HG03457 (cell line): ENCODE measurements at regions not wholly inside any gene's neighbourhood (a gene's known extent, or its start where the extent isn't known, plus 50 kb on each side); places are given as distances from the start of the nearest gene placed in this dataset.

Experiments
- ATAC-seq: cut with Tn5 transposase; IDR thresholded peaks from one replicate; pipeline ENCODE4 v1.9.1; 2021; ENCODE audit warnings: moderate number of reproducible peaks; ENCODE audit not compliant: unreplicated experiment

- no peak for ATAC-seq
Observed at GRCh38 chr16:16774389-16774788, 395.4 kb downstream of the NPIPA7 start.

GRCh38 chr16:16778332-16778731 lies 399.4 kb downstream of the NPIPA7 start:
- ATAC-seq, result no peak

GRCh38 chr16:16780588-16780987 lies 401.6 kb downstream of the NPIPA7 start:
- ATAC-seq, result no peak

- ATAC-seq, result no peak
Observed at GRCh38 chr16:16782153-16782552, 403.2 kb downstream of the NPIPA7 start.

- no peak for ATAC-seq
Observed at GRCh38 chr16:16788004-16788403, 409.1 kb downstream of the NPIPA7 start.

GRCh38 chr16:16790597-16790996 lies 411.7 kb downstream of the NPIPA7 start:
- ATAC-seq, result no peak

- no peak for ATAC-seq
Observed at GRCh38 chr16:16791051-16791450, 412.1 kb downstream of the NPIPA7 start.

GRCh38 chr16:16797239-16797638 lies 418.3 kb downstream of the NPIPA7 start:
- ATAC-seq, result no peak

- ATAC-seq, result no peak
Observed at GRCh38 chr16:16798504-16798903, 419.6 kb downstream of the NPIPA7 start.

- ATAC-seq, result no peak
Observed at GRCh38 chr16:16805809-16806208, 426.9 kb downstream of the NPIPA7 start.

- no peak for ATAC-seq
Observed at GRCh38 chr16:16815641-16816040, 436.7 kb downstream of the NPIPA7 start.

GRCh38 chr16:16817196-16817595 lies 438.3 kb downstream of the NPIPA7 start:
- no peak for ATAC-seq

- ATAC-seq, result no peak
Observed at GRCh38 chr16:16821261-16821660, 442.3 kb downstream of the NPIPA7 start.

GRCh38 chr16:16828913-16829398 lies 450.0 kb downstream of the NPIPA7 start:
- no peak for ATAC-seq

GRCh38 chr16:16830401-16830800 lies 451.5 kb downstream of the NPIPA7 start:
- no peak for ATAC-seq

GRCh38 chr16:16830973-16831372 lies 452.0 kb downstream of the NPIPA7 start:
- no peak for ATAC-seq

GRCh38 chr16:16833165-16833564 lies 454.2 kb downstream of the NPIPA7 start:
- ATAC-seq, result no peak

- ATAC-seq, result no peak
Observed at GRCh38 chr16:16850274-16850673, 471.3 kb downstream of the NPIPA7 start.

GRCh38 chr16:16857012-16857411 lies 478.1 kb downstream of the NPIPA7 start:
- ATAC-seq, result no peak

- no peak for ATAC-seq
Observed at GRCh38 chr16:16857603-16858283, 478.8 kb downstream of the NPIPA7 start.

- ATAC-seq, result no peak
Observed at GRCh38 chr16:16861546-16861945, 482.6 kb downstream of the NPIPA7 start.

- ATAC-seq, result no peak
Observed at GRCh38 chr16:16863672-16864071, 484.7 kb downstream of the NPIPA7 start.

GRCh38 chr16:16864536-16864935 lies 485.6 kb downstream of the NPIPA7 start:
- no peak for ATAC-seq
